Muscle of arm (tissue), 1 donor: ENCODE measurements at regions not wholly inside any gene's neighbourhood (a gene's known extent, or its start where the extent isn't known, plus 50 kb on each side); places are given as distances from the start of the nearest gene placed in this dataset.
"Not testable (repeated sequence)": the region's sequence is repeated elsewhere in the genome, so short reads cannot be mapped to it uniquely, and the experiment has no call there.

Source experiments
- DNase-seq: peaks from one replicate; pipeline ENCODE4 v3.0.0-alpha.2; 2013

- DNase-seq = no peak
These were observed 149.2 kb upstream of the FBXO33 start for GRCh38 chr14:39581474-39581873.

DNA sequence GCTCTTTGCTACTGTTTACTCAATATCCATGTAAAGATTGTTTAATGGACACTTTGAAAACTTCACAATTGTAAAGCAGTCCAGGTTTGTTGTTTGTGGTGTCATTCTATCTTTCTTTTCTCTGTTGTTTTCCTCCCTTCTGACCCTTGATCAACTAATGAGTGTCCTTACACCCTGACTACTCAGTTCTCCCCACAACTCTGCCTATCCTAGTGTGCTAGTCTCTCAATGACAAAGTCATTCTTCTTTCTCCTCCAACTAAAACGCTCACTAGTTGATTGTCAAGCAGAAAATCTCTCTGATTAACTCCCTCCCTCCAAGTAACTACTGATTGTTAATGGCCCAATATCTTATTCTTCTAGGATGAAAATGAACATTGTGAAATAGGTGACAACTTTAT lies 148.5 kb upstream of the FBXO33 start:
- no peak for DNase-seq

GRCh38 chr14:39576736-39577135 lies 144.5 kb upstream of the FBXO33 start:
- DNase-seq = no peak

DNA sequence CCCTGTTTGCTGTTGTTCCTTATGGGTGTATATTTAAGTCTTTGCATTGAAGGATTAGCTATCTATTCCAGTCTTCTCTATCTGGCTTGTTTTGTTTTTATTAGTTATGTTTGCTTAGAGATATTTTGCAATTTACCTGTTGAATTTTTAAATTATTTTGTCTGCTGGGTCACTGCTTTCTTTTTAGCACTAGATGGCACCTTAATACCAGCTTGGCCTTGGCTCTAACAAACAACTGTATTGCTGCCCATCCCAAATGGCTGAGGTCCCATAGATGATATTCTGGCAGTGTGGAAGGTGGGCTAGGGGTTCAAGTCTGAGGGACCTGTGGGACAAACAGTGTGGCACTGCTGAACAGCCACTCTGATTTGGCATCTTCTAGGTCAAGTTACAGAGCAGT lies 144.0 kb upstream of the FBXO33 start:
- DNase-seq = no peak

DNA sequence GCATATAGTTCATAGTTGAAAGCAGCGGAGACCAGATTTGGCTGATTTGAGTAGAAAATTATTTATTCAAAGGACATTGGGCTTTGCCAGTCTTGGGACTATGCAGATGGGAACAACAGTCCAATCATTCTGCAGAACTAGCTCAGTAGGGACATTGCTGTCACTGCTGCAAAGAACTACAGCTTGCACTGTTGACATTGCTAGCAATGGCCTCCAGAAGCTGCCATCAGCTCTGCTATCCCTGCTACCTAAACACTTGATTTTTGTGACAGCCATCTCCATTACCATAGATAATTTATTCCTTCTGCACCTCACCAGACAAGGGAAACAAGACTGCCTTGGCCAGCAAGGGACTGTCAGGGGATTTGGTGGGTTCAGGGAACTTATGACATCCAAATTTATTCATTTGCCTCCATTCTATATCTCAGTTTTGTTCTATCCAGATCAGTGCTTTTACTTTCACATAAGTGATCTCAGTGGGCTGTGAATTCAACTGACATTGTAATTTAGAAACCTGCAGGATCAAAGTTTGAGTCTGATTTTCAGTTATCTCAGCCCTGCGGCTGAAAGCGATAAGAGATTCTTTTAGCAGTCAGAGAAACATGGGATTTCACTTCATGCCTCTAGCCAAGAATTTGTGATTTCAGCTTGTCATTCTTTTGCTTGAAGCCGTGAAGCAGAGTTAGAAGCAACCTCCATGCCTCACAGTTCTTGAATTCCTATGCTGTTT lies 136.7 kb upstream of the FBXO33 start:
- DNase-seq = no peak

DNA sequence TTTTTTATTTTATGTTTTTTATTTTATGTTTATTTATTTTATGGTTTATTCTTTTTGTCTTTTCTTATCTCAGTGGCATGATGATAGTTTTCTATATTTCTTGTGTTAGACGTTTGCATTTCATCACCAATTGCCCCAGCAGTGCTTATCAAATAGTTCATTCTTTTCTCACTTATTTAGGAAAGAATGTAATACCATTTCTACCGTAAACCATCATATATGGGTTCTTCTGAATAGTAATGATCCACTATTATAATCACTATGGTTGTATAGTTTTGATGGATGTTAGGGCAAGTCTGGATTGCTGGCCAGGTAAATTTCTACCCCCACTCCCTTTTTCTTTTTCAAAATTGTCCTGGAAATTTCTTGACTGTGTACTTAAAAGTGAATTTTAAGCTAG lies 134.6 kb upstream of the FBXO33 start:
- DNase-seq = no peak

DNA sequence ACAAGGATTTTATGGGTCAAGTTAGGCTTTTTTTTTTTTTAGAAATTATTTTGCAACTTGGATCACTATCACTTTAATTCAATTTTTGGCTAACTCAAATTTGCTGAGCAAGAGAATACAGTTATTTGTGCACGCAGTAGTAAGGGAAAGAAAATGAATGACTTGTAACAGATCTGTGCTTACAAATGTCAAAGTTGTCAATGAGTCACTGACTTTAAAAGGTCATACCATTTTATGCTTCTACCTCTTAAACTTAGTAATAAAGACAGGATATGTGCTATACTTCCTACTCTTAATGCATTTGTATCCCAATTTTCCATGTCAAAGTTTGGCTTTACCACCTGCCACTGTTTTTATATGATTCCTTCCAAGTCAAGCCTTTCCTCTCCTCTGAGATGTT lies 131.1 kb upstream of the FBXO33 start:
- DNase-seq = no peak

GRCh38 chr14:39562175-39562574 lies 129.9 kb upstream of the FBXO33 start:
- DNase-seq = no peak

DNA sequence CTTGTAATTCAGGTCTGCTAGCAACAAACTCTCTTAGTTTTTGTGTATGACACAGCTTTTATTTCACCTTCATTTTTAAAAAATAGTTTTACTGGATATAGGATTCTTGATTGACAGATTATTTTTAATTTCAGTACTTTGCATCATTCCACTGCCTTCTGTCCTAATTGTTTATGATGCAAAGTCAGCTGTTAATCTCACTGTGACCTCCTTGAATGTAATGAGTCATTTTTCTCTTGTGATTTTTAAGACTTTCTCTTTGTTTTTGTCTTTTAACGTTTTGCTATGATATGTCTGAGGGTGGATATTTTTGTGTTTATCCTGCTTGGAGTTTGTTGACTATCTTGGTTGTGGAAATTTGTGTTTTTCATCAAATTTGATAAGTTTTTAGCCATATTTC lies 126.3 kb upstream of the FBXO33 start:
- DNase-seq = no peak

GRCh38 chr14:39555749-39556148 lies 123.5 kb upstream of the FBXO33 start:
- DNase-seq = no peak

GRCh38 chr14:39554576-39554975 lies 122.3 kb upstream of the FBXO33 start:
- no peak for DNase-seq

GRCh38 chr14:39548358-39548757 lies 116.1 kb upstream of the FBXO33 start:
- DNase-seq = no peak

GRCh38 chr14:39547845-39548244 lies 115.6 kb upstream of the FBXO33 start:
- DNase-seq = no peak

DNA sequence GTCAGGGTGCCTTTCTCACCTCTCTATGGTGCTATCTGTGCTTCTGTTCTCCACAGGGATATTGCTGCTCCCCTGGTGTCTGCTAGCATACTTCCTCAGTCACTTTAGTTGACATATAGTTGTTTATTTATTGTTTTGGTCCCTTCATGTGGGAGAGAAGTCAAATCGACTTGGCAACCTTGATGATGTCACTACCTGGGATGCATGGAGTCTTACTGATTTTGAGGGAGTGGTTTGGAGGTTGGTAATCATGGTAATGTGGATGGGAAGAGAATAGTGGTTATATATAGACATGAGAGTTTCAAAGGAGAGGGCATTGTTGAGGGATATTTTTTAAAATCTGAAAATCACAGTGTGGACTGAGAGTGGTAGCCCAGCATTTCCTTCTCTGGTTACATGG lies 73.6 kb upstream of the FBXO33 start:
- no peak for DNase-seq

DNA sequence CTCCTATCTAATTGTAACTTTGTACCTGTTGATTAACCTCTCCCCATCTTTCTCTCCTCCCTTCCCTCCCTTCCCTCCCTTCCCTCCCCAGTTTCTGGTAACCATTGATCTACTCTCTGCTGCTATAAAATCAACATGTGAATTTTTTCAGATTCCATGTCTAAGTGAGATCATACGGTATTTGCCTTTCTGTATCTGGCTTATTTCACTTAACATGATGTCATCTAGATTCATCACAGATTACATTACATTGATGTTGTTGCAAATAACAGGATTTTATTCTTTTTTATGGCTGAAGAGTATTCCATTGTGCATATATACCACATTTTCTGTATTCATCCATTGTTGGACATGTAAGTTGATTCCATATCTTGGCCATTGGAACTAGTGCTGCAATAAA lies 68.0 kb upstream of the FBXO33 start:
- no peak for DNase-seq

- no peak for DNase-seq
These were observed 67.3 kb upstream of the FBXO33 start for GRCh38 chr14:39499514-39499913.

DNA sequence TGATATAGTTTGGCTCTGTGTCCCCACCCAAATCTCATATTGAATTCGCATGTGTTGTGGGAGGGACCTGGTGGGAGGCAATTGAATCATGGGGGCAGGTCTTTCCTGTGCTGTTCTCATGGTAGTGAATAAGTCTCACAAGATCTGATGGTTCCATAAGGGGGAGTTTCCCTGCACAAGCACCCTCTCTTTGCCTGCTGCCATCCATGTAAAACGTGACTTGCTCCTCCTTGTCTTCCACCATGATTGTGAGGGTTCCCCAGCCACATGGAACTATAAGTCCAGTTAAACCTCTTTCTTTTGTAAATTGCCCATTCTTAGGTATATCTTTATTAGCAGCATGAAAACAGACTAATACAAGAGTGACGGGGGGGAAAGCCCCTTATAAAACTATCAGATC lies 65.4 kb upstream of the FBXO33 start:
- not testable (repeated sequence) for DNase-seq

GRCh38 chr14:39492267-39492666 lies 60.0 kb upstream of the FBXO33 start:
- no peak for DNase-seq

DNA sequence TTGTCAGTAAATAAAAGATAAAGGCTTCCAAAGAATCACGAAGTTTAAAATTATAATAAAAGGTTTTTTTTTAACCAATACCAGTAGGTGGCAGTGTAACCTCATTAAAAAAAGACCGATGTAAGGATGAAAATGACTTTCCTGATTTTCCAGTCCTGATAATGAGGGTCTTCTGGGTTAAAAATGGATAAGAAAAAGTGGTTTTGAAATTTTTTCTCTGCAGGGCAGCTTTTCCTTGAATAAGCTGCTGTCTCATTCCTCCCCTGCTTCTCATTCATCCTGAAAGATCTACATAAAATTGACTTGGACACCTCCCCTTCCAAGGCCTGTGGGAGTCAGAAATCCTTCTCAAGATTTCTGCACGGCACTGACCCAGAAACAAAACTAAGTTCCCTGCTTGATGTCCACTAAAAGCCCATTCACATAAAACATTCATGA lies 58.9 kb upstream of the FBXO33 start:
- peak; percentile 46 for DNase-seq

- DNase-seq = peak; percentile 64
These were observed 56.4 kb upstream of the FBXO33 start for GRCh38 chr14:39488600-39488999.

DNA sequence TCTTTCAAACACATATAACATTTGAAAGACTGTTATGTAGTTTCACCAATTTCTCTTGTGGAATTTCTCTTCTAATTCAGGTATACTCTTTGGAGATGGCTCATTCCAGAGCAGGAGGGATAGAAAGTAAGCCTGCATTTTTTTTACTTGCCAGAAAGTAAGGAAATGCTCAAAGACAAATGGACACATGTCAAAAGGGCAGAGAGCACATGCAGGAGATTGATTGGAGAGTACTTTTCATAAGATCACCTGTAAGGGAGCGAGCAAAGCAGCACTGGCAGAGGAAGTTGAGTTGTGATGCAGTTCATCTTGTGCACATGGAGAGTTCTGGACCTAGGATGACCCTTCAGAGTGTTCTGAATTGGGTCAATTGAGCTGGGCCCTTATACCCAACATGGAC lies 51.4 kb upstream of the FBXO33 start:
- no peak for DNase-seq
